ENCODE measurements at regions not wholly inside any gene's neighbourhood (a gene's known extent, or its start where the extent isn't known, plus 50 kb on each side); places are given as distances from the start of the nearest gene placed in this dataset.
"Not testable (repeated sequence)": the region's sequence is repeated elsewhere in the genome, so short reads cannot be mapped to it uniquely, and the experiment has no call there.

GRCh38 chr10:81426722-81427121, 448.3 kb upstream of the NRG3 start:
- Histone ChIP-seq H3K36me3 (no peaks in the 10 kb centered on the region), H3K27me3 (no peaks in the 10 kb centered on the region), H3K4me1 (no peaks in the 10 kb centered on the region), H3K27ac (no peak overlapping the region), H3K4me3 (no peak overlapping the region), H3K9me3 (no peaks in the 10 kb centered on the region)
- no peak for DNase-seq
- no peak for TF ChIP-seq POLR2A (IDR thresholded peaks at IDR 0.05)
- TF ChIP-seq, protein P1, sequence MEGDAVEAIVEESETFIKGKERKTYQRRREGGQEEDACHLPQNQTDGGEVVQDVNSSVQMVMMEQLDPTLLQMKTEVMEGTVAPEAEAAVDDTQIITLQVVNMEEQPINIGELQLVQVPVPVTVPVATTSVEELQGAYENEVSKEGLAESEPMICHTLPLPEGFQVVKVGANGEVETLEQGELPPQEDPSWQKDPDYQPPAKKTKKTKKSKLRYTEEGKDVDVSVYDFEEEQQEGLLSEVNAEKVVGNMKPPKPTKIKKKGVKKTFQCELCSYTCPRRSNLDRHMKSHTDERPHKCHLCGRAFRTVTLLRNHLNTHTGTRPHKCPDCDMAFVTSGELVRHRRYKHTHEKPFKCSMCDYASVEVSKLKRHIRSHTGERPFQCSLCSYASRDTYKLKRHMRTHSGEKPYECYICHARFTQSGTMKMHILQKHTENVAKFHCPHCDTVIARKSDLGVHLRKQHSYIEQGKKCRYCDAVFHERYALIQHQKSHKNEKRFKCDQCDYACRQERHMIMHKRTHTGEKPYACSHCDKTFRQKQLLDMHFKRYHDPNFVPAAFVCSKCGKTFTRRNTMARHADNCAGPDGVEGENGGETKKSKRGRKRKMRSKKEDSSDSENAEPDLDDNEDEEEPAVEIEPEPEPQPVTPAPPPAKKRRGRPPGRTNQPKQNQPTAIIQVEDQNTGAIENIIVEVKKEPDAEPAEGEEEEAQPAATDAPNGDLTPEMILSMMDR (IDR thresholded peaks at IDR 0.05): no peak

- Histone ChIP-seq H3K27me3 (no peaks in the 10 kb centered on the region), H3K27ac (no peak overlapping the region), H3K36me3 (no peaks in the 10 kb centered on the region), H3K4me3 (no peak overlapping the region), H3K4me1 (no peaks in the 10 kb centered on the region), H3K9me3 (no peaks in the 10 kb centered on the region)
- no peak for DNase-seq
- TF ChIP-seq POLR2A (IDR thresholded peaks at IDR 0.05): no peak
- TF ChIP-seq, protein P1 (IDR thresholded peaks at IDR 0.05): no peak
Measured at GRCh38 chr10:81428456-81429134, 446.4 kb upstream of the NRG3 start.

DNA sequence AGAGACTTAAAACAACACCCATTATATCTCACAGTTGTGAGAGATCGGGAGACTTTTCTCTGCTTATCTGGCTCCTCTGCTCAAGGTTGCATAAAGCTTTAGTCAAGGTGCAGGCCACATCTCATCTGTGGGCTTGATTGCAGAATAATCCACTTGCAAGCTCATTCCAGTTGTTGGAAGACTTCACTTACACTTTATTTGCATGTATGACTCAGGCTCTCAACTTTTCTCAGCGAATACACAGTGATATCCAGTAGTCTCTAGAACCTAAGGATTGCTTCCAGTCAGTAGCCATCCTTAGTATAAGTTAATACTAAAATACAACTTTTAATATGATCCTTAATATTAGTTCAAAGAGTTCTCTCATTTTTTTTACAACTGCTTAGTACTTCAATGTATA, 435.5 kb upstream of the NRG3 start:
- H3K36me3 ChIP-seq: no peaks in the 10 kb centered on the region
- H3K9me3 ChIP-seq: peaks cover 0 to 3% (median 0%) of the 10 kb centered on the region in 4 donors
- H3K4me1 ChIP-seq: no peaks in the 10 kb centered on the region
- no peaks in the 10 kb centered on the region for H3K27me3 ChIP-seq
- H3K27ac ChIP-seq: no peak overlapping the region
- DNase-seq: no peak
- no peak overlapping the region for H3K4me3 ChIP-seq
- TF ChIP-seq, protein P1 (IDR thresholded peaks at IDR 0.05): no peak
- no peak for TF ChIP-seq POLR2A (IDR thresholded peaks at IDR 0.05)

DNA sequence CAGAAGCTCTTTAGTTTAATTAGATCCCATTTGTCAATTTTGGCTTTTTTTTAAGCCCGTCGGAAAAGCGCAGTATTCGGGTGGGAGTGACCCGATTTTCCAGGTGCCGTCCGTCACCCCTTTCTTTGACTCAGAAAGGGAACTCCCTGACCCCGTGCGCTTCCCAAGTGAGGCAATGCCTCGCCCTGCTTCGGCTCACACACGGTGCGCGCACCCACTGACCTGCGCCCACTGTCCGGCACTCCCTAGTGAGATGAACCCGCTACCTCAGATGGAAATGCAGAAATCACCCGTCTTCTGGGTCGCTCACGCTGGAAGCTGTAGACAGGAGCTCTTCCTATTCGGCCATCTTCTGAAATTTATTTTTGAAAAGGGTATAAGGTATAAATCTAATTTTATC, 433.4 kb upstream of the NRG3 start:
- H3K9me3 ChIP-seq, H3K27ac ChIP-seq, H3K4me1 ChIP-seq, DNase-seq, H3K4me3 ChIP-seq, H3K36me3 ChIP-seq, H3K27me3 ChIP-seq: not testable (repeated sequence)

- H3K27ac ChIP-seq: no peak overlapping the region
- no peak for DNase-seq
- TF ChIP-seq, protein P1 (IDR thresholded peaks at IDR 0.05): no peak
- TF ChIP-seq POLR2A (IDR thresholded peaks at IDR 0.05): no peak
- H3K4me1 ChIP-seq: no peaks in the 10 kb centered on the region
- no peaks in the 10 kb centered on the region for H3K36me3 ChIP-seq
- H3K9me3 ChIP-seq: peaks cover 0 to 3% (median 0%) of the 10 kb centered on the region in 4 donors
- H3K27me3 ChIP-seq: no peaks in the 10 kb centered on the region
- no peak overlapping the region for H3K4me3 ChIP-seq
Measured at GRCh38 chr10:81444242-81444929, 430.6 kb upstream of the NRG3 start.

DNA sequence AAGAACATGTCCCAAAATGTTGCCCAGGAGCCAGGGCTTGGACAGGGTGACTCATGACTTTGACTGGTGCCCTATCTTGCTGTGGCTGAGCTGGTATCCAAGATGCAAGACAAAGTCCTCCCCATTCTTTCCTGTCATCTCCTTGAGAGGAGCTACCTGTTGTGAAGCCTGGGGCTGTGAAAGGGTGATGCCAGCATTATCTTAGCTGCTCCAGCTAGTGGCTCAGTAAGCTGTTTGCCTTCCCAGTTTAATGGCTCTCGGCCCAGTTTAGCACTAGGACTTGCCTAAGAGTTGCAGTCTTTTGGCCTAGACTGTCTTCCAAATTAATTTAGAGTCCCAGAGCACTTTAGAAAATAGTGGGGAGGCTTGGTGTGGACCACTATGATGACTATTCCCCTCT, 424.3 kb upstream of the NRG3 start:
- H3K27ac ChIP-seq: no peak overlapping the region
- H3K9me3 ChIP-seq: no peaks in the 10 kb centered on the region
- TF ChIP-seq, protein P1 (IDR thresholded peaks at IDR 0.05): no peak
- no peak for TF ChIP-seq POLR2A (IDR thresholded peaks at IDR 0.05)
- H3K4me1 ChIP-seq: no peaks in the 10 kb centered on the region
- H3K27me3 ChIP-seq: no peaks in the 10 kb centered on the region
- no peak overlapping the region for H3K4me3 ChIP-seq
- H3K36me3 ChIP-seq: no peaks in the 10 kb centered on the region
- no peak for DNase-seq
